Right ventricle myocardium inferior (tissue), 1 donor: ENCODE measurements at regions not wholly inside any gene's neighbourhood (a gene's known extent, or its start where the extent isn't known, plus 50 kb on each side); places are given as distances from the start of the nearest gene placed in this dataset.

Experiments
- ATAC-seq: fragments of 200-7000 bp; cut with Tn5 transposase; one replicate; pipeline ENCODE4 v1.9.1; 2020; ENCODE audit warnings: mild to moderate bottlenecking, moderate library complexity
- DNase-seq: peaks from one replicate; pipeline ENCODE4 v3.0.0; 2021; ENCODE audit errors: missing footprints
- intact Hi-C: fragments of 100-400 bp; cut with DNase I; formaldehyde crosslinking; loops from one replicate; pipeline ENCODE4 v1.11.0; 2022
- donor health status: DM: no; HTN: yes; CAD: no; lungs with severe emphysema.

DNA sequence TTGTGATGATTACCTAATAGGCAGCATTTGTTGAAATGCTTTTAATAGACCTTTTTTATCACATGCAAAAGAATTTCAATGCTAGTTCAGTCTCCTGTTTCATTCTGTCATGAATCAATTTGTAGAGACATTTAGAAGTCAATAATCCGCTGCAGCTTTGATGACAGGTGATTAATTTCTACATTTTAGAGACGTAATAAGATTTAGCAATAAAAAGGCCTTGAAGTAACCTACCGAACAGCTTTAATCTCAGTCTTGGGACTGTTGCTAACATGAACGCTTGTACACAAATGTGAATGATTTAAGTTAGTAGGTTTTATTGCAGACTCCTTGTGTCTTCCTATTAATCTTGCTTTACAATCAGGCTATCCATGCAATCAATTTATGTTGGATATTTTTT, 186.5 kb downstream of the MZT1 start:
- no peak for ATAC-seq
- intact Hi-C loops, result no loop called here
- no peak for DNase-seq

DNA sequence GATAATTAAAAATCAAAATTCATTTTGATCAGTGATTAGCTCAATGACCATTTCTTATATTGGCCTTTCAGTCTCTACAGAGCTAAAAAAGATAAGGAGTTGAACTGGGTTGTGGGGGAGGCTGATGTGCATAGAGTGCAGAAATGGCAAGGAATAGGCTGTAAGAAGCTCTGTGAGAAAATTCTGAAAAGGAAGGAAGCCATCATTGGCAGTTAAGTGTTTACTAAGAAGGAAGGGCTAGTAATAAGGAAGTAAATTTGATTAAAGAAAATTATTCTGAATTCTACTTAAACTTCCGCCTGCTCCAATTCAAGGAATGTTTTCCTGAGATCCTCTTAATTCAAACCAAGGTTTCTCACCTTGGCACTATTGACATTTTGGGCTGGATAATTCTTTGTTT, 187.5 kb downstream of the MZT1 start:
- ATAC-seq, result no peak
- DNase-seq, result no peak
- intact Hi-C loops, result no loop called here

DNA sequence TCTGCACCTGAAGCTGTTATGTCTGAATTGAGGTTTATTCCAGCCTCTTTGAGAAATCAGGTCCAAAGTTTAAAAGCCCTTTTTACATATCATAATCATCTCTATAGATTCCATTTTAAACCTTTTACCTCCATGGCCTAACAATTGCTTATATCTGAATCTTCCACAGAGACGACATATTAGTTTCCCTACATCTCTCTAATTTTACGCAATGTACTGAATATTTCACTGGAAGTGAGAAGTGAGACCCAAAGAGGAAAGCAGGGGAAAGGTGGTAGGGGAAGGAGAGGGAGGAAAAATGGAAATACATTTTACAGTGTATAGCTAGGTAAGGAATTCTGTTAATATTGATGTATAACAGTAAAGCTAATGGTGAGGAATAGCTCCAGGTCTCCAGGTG, 189.6 kb downstream of the MZT1 start:
- ATAC-seq (no peak), DNase-seq (no peak)
- intact Hi-C loops, result no loop called here

DNA sequence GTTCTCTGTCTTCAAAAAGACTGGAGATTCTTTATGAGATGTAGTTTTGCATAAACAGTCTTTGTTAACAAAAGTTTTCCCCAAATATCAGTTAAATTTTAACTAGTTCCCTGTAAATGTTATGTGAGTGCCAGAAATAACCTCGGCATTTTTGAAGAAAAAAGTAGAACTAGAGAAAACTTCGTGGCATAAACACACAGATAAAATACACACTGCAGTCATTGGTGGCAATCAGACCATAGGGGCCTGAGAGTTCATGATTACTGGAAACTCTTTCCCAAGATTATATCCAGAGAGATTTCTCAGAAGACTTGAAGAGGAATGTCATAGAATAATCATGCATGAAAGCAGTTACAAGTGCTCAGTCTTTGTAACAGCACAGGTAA, 190.0 kb downstream of the MZT1 start:
- ATAC-seq, result no peak
- DNase-seq, result no peak
- intact Hi-C loops, result no loop called here

DNA sequence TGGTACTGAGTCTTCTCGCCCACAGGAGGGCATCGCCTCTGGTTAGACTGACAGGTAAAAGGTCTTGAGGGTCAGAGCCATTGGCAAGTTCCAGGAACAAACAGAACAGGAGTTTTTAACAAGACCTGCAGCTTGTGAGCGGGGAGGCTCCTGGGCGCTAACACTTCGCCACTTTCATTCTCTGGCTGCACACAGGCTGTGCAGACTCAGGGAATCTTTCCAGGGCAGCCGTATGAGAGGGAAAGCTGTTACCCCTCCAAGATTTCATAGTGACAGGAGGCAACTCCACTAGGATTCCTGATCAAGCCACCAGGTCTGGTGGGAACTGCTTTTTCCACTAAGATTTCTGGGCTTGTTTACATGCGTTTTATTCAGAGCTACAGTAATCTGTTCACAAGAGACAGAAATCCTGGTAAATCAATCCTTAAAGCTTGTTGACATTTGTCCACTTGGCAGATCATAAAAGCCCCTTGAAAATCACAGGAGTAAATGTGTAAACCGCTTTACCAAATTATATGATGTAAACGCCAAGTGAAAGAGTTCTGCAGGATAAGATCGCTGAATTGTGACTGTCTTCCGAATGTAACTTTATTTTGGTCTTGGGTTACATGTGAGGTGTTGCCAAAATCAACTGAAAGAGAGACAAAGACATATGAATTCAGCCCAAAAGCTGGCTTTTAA, 190.6 kb downstream of the MZT1 start:
- DNase-seq, result no peak

DNA sequence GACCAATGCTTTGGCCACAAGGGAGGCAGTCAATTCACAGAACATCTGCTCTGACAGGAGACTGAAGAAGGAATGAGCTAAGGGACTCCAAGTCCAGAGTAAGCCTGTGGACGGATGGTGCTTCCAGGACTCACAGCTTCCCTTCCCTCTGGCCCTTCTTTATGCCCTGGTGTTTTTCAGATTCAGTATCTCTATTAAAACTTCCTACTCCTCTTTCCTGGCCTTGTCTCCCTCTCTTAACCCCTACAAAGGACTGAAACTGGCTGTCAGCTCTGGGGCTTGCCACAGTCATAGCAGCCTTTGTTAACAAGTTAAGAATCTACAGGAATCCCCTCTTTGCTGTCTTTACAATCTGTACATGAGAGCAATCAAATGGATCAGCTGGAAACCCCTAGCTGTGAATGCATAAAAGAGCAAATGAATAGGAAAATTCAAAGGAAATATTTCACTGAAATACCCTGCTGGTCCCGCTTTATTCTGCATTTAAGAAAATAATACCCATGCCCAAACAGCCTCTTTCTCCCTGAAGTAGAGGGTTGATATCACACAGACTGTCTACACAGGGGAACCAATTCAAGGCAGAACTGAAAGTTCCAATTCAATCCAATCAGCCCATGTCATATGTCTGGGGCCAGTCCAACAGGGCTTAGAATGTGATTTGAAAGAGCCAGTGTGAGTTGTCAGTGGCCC, 192.3 kb downstream of the MZT1 start:
- DNase-seq (no peak), ATAC-seq (no peak)
- intact Hi-C loops, result no loop called here

More for the DNA sequence above, 190.6 kb downstream of the MZT1 start:
- intact Hi-C loops, result no loop called here
- ATAC-seq, result no peak

DNA sequence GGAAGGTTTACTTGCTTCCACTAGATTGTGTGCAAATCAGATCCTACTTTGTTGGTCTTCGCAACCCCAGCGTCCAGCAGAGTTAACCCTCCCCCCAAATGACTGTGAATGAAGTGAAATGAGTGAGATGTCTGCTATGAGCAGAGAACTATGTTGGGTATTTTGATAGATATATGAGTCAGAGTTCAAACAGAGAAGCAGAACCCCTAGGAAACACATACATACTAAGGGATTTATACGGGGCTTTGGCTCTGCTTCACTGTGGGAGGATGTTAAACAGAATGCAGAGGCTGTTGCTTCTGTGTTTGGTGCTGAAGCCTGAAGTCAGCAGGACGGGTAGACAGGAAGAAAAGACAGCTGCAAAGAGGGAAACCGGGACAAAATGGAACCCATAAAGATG, 197.0 kb downstream of the MZT1 start:
- intact Hi-C loops, result no loop called here
- DNase-seq (no peak), ATAC-seq (no peak)

DNA sequence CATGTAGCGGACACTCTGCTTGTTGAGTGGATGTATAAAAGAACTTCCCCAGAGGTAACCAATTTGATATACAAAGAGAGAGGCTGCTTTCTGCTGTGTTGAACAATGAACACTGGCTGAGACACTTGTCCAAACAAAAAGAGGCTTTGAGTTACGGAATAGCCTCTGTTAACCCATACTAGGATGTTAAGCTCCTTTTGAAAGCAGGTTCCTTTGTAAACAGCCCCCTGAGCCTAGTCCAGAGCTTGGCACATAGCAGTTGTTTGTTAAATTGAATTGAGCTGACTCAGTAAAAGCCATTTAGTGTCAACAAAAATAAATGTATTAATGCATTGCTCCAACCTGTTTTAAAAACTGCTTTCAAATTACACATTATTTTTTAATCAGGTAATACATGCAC, 200.1 kb downstream of the MZT1 start:
- ATAC-seq (no peak), DNase-seq (no peak)
- intact Hi-C loops, result no loop called here

DNA sequence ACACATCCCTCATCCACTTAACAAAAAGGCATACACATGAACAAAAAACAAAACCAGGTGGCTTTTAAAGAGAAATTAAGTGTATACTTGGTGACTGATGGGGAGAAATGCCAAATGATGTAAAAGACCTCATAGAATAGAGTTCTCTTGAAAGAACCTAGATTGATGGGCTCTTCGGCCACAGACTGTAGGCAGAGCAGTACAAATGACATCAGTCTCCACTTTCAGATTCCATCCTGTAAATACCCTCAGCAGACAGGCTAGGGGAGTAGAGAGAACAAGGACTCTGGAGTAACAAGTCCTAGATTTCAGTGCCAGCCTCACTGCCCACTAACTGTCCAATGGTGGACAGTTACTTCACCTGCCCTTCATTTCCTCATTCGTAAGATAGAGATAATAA, 203.8 kb downstream of the MZT1 start:
- ATAC-seq (no peak), DNase-seq (no peak)
- intact Hi-C loops, result no loop called here

DNA sequence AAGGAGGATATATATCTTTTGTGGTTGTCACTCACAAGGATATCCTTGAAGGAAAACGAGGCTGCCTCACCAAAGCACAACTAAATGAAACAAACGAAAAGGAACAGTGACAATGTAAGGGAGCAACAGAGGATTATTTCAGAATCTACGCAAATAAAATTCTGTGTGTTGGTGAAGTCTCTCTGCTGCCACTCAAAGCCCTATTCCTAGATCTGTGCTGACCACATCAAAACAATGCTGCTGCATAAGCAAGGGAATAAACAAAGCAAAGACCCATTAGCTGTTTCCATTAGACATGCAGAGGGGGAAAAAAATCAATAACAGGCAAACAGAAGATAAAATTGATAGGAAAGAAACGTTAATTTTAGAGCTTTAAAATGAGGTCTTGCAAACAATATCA, 204.4 kb downstream of the MZT1 start:
- no peak for ATAC-seq
- intact Hi-C loops, result no loop called here
- DNase-seq, result no peak

DNA sequence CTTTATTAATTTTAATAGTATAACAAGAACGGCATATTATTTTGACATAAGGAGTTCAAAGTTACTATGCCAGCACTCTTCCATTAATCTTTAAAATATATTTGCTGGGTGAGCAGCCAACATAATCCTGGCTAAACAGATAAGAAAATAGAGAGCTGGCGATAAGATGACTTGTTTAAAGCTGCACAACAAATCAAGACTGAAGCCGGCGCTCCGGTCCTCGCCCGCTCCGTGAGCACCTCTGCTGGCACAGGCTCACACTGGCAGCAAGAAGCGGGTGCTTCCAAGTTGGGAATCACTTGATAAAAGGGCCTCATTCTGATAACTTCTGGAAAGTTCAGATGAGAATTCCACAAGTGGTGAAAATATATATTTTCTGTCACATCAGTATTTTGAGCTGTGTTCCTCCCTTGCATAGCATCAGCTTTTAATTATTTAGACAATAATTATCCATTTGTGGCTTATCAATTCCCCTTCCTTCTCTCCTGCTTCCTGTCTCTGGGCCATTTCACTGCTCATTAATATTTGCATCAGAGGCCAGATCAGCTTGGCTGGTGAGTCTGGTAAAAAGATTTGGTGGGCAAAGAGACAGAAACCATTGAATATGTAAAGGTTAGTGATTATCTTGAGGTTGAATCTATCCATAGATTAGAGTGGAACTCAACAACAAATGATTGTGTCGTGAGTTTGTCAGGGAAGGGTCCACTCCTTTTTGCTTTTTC, 205.3 kb downstream of the MZT1 start:
- DNase-seq (no peak), ATAC-seq (no peak)
- intact Hi-C loops, result no loop called here

DNA sequence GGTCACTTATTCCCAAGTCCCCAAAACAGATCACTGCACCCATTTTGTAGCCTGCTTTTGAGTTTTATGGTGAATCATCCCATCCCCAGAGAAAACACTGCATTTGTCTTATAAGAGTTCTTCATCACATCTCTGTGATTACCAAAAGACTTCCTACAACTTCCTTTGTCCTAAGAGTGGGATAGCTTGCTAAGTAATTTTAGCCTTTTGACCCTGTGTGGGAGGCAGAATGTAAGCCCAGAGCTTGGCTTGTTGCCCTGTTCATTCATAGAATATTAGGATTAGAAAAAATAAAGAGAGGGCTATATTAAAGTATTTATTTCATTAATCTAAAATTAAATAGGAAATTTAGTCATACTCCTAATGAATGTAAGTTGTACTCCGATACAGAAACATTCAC, 213.3 kb downstream of the MZT1 start:
- no peak for ATAC-seq
- intact Hi-C loops, result no loop called here

DNA sequence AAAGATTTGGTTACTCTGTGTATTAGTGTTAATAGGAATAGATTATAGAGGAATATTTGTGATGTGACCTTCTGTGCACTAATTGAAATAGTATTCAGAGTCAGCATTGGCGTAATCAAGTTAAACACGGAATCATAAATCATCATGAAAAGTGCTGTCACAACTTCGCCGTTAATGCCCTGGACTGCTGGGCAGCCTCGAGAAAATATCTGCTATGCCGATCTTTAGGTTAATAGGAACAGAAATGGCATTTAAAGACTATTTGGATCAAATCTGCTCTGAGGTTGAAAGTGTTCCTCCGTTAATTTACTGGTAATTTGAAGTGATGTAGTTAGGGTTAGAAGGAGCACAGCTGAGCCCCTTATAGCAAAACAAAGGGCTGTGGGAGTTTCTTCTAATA, 219.0 kb downstream of the MZT1 start:
- ATAC-seq, result no peak
- no peak for DNase-seq
- intact Hi-C loops, result no loop called here

More for the DNA sequence above, 213.3 kb downstream of the MZT1 start:
- no peak for DNase-seq

DNA sequence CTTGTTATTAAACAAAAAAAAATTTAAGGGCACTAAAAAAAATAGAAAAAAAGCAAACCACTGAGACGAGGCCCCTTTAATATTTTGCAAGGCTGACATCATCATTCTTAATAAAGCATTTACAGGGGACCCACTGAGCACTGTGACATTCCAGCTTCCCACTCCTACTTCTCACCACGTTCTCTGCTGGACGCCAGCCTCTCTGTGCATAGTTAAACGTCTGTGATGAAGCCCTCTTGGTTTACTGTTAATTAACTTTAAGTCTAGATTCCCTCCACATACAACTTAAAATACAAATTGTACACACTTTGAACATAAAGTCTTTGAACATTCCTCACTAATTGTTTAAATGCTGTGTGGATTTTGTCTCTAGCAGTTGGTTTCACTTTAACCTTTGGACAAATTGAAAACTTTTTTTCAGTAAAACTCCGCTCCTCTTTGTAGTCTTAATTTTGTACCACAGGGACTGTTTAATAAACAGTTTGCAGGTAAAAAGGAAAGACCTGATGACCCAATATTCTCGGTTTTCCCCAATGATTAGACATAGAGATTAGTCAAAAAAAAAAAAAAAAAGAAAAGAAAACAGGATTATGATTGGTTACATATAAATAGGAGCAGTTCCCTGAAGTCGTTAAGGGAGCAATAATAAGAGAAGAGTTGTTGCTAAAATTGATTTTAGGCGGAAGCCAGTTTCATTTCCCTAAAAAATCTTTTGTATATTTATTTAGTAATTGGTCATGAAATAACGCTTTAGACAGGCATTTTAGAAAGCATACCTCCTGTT, 219.8 kb downstream of the MZT1 start:
- DNase-seq (no peak), ATAC-seq (no peak)
- intact Hi-C loops, result no loop called here

DNA sequence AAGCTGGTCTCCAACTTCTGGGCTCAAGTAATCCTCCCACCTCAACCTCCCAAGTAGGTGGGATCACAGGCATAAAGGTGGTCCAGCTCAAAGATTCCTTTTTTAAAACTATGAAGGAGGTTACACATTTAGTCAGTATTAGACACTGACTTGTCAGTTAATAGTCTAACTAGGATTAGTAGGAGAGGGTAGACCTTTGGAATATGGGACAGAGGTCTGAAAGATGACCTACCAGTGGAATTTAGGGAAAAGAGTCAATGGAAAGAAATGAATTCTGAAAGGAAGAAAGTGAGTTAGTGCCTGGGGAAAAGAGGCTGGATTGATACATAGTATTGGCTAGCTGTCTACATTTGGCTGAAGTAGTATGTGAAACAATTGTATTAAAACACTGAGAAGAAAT, 220.7 kb downstream of the MZT1 start:
- intact Hi-C loops, result no loop called here
- no peak for DNase-seq
- ATAC-seq, result no peak

DNA sequence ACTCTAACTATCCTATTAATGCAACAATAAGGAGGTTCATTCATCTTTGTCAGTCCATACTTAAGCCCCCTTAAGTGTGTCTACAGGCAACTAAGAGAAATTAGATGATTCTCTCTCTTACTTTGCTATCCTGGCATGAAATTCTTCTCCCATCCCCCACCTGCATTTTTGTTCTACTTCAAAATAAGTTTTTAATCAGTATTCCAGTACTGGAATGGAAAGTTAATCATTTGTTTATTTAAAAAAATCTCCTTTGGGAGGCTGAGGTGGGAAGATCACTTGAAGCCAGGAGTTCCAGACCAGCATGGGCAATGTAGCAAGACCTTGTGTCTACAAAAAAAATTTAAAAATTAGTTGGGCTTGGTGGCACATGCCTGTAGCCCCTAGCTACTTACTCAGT, 222.1 kb downstream of the MZT1 start:
- intact Hi-C loops, result no loop called here
- DNase-seq, result no peak
- ATAC-seq, result no peak

DNA sequence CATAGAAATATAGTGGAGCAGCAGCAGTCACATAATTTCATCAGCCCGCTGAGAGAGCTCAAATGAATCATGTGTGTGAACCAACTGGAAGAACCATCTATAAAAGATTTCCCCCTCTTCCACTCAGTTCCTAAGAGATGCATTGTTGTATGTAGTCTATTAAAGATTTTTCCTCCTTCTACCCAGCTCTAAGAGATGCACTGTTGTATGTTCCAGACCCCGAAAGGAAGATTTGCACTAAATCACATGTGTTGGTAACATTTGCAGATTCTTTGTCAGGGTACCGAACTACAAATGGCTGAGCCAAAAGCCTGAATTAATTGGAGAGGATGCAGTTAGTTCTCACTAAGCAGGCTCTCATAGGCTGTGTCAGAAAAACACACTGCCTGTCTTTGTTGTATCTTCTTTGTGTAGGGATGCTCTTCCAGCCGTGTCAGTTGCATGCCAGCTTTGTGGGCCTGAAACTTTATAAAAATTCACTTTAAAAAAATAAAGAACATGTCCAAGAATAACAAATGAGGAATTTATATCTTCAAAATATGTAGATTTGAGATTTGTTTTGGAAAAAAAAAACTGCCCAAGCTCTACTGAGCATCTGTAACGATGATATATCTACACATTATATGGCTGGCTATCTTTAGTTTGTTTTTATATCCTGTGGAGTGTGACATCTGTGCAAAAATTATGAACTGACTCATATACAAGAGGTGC, 223.1 kb downstream of the MZT1 start:
- intact Hi-C loops, result no loop called here
- DNase-seq, result no peak
- ATAC-seq, result no peak

DNA sequence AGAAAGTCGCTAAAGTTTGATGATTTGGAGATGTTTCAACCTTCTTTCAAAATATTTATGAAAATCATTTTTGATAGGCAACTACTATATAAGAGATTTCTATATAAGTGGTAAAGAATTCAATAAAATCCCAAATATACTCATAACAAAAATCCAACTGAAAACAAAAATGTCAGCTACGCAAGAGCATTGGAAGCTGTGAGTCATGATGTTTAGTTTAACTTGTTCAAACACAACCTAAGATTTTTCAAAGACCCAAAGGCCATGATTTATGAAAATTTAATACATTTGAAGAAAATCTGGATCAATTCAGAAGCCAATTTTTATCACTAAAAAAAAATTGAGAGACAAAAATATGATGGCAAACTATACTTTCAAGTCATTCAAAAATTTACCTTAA, 226.6 kb downstream of the MZT1 start:
- intact Hi-C loops, result no loop called here
- ATAC-seq, result no peak
- no peak for DNase-seq

DNA sequence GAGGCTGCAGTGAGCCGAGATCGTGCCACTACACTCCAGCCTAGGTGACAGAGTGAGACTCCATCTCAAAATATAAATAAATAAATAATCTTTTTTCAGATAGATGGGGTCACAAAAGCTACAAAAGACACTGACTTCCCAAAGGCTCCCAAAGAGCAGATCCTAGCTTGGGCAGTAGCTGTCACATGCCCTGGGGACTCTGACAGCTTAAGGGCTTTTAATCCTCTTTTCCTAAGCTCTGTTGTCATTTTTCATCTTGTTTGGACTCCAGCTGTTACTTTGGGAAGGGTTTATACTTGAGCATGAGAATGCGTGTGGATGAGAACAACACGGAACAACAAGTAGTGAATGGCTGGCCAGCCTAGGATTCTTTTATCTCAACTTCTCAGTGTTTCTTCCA, 231.7 kb downstream of the MZT1 start:
- intact Hi-C loops, result no loop called here
- no peak for DNase-seq
- ATAC-seq, result no peak
